ENCODE measurements at regions not wholly inside any gene's neighbourhood (a gene's known extent, or its start where the extent isn't known, plus 50 kb on each side); places are given as distances from the start of the nearest gene placed in this dataset.

GRCh38 chr9:91158286-91158685 is 203.4 kb downstream of the AUH start:
- DNase-seq (ENCODE audit: low spot score) (no peak), ATAC-seq (no peak)
- intact Hi-C loops (cut with DNase I), result no loop called here

GRCh38 chr9:91158946-91159345 is 202.8 kb downstream of the AUH start:
- intact Hi-C loops (cut with DNase I), result no loop called here
- ATAC-seq (no peak), DNase-seq (ENCODE audit: low spot score) (no peak)

DNA sequence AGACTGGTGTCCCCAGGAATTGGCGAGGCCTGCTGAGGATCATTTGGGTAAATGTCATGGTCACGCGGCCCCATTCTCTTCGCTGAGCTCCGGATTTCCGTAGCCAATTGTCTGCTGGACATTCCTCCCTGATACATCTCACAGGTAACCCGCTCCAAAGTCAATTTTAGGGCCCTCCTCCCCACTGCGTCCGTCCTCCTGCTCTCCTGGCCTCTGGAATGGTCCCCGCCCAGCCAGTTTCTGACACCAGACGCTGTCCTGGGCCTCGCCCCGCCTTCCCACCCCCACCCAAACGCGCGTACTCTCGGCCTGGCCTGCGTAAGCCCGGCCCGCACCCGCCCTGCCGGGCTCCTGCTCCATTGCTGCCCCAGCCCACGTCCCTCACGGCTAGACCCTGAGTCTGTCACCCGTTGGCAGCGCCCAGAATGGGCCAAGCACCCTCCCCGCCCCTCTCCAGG is 202.0 kb downstream of the AUH start:
- DNase-seq (ENCODE audit: low spot score) (peak; percentile 73), ATAC-seq (peak; percentile 81)
- intact Hi-C loops (cut with DNase I), result no loop called here

- ATAC-seq, result peak; percentile 14
- DNase-seq (ENCODE audit: low spot score), result no peak
- intact Hi-C loops (cut with DNase I), result no loop called here
Observed at GRCh38 chr9:91160181-91160580, 201.5 kb downstream of the AUH start.

- intact Hi-C loops (cut with DNase I), result no loop called here
- ATAC-seq (peak; percentile 1), DNase-seq (ENCODE audit: low spot score) (no peak)
Observed at GRCh38 chr9:91160599-91161464, 200.9 kb downstream of the AUH start.

DNA sequence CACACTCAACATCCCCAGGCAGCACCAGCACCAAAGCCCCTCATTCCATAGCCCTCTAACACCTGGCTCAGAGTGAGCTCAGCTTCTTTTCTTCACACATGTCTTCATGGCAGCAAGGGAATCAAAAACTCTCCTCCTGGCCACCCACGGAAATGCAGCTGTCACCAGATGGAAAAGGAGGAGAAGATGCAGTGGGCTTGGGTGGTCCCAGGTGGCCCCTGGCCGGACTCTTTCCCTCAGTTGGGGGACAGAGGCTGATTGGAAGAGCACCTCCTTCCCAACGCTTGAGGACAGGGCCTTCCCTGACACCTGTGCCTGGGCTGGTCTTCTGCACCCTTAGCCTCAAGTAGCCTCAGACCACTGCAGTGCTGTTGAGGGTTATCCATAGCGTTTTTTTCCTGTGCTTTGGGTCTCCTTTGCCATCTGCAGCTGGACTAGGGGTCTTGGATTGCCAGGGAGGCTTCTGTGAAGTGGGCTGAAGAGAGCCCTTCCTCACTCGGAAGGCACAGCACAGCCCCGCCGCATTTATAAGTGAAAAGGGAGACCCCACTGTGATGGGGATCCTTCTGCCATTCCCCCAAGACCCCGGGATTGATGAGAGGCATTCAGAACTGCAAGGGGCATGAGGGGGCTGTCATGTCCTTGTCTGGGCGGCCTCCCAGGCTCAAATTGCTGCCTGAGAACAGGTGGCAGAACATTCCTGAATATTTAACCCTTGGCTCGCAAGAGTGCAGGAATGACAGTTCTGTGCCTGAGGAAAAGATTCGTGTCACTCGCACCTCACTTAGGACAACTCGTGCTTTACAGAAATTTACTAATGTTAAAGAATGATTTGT is 200.0 kb downstream of the AUH start:
- ATAC-seq (no peak), DNase-seq (ENCODE audit: low spot score) (no peak)
- intact Hi-C loops (cut with DNase I), result no loop called here

GRCh38 chr9:91162311-91162710 is 199.4 kb downstream of the AUH start:
- intact Hi-C loops (cut with DNase I), result no loop called here
- no peak for DNase-seq (ENCODE audit: low spot score)
- no peak for ATAC-seq

GRCh38 chr9:91162784-91163443 is 198.8 kb downstream of the AUH start:
- peak; percentile 41 for ATAC-seq

GRCh38 chr9:91163444-91163772 is 198.3 kb downstream of the AUH start:
- intact Hi-C loops (cut with DNase I), result no loop called here
- no peak for DNase-seq (ENCODE audit: low spot score)
- ATAC-seq, result peak; percentile 20

More at GRCh38 chr9:91162784-91163443, 198.8 kb downstream of the AUH start:
- DNase-seq (ENCODE audit: low spot score), result peak; percentile 61
- intact Hi-C loops (cut with DNase I), result no loop called here

DNA sequence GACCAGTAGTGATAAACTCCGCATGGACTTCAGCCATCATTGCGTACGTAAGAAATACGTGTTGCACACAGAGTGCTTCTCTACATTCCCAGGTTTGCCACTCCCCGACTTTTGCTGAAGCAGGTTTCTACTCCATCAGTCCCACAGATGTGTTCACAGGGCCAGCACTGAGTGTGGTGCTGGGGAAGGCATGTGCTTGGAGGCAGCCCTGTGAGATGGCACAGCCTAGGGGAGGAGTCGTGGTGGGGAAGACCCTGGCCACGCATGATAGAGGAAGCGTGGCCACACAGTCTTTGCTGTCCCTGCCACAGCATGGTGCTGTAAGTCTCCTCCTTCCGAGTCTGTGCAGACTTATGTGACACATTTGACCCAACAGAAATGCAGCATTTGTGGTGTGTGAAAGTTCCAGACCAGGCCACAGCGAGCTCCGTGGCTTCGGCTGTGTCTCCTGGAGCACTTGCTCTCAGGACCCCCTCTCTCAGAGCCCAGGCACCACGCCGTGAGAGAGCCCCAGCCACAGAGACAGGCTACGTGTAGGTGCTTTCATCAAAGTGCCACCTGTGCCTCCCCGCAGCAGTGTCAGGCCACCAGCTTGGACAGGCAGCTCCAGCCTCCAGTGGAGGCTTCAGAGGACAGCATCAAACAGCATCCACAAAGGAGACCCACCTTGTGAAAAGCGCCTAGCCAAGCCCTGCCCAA is 197.8 kb downstream of the AUH start:
- DNase-seq (ENCODE audit: low spot score) (no peak), ATAC-seq (peak; percentile 37)
- intact Hi-C loops (cut with DNase I), result no loop called here

All from sciatic nerve (tissue), 2 donors.